ENCODE measurements at regions not wholly inside any gene's neighbourhood (a gene's known extent, or its start where the extent isn't known, plus 50 kb on each side); places are given as distances from the start of the nearest gene placed in this dataset.

GRCh38 chr15:91468871-91469580 lies 369.0 kb downstream of the SV2B start:
- ATAC-seq (no peak), DNase-seq (no peak)
- intact Hi-C loops (cut with DNase I): no loop called here

- peak in 1 of 2 donors; percentile 47 for ATAC-seq
- DNase-seq: no peak
- intact Hi-C loops (cut with DNase I): no loop called here
Observed at GRCh38 chr15:91469632-91470567, 369.8 kb downstream of the SV2B start.

- intact Hi-C loops (cut with DNase I): no loop called here
- ATAC-seq: no peak
- no peak for DNase-seq
Observed at GRCh38 chr15:91471468-91471867, 371.4 kb downstream of the SV2B start.

- DNase-seq: no peak
- no peak for ATAC-seq
- intact Hi-C loops (cut with DNase I): no loop called here
Observed at GRCh38 chr15:91472316-91472756, 372.3 kb downstream of the SV2B start.

DNA sequence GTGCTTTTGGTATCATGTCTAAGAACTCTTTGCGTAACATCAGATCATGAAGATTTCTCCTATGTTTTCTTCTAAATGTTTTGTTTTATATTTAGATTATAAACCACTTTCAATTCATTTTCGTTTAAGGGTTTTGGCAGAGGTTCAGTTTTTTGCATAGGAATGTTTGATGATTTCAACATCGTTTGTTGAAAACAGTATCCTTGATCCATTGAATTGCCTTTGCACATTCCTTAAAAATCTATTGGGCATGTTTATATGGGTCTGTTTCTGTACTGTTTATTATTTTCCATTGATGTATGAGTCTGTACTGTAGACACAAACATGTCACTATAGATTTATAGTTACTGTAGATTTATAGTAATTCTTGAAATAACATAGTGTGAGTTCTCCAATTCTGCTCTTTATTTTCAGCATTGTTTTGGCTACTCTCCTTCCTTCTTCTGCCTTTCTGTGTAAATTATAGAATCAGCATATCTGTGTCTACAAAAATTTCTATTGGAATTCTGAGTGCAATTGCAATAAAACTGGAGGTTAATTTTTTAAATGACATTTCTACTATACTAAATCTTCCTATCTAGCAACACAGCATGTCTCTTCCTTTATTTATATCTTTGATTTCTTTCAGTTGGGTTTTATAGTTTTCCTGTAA lies 374.0 kb downstream of the SV2B start:
- intact Hi-C loops (cut with DNase I): no loop called here
- DNase-seq (no peak), ATAC-seq (no peak)

DNA sequence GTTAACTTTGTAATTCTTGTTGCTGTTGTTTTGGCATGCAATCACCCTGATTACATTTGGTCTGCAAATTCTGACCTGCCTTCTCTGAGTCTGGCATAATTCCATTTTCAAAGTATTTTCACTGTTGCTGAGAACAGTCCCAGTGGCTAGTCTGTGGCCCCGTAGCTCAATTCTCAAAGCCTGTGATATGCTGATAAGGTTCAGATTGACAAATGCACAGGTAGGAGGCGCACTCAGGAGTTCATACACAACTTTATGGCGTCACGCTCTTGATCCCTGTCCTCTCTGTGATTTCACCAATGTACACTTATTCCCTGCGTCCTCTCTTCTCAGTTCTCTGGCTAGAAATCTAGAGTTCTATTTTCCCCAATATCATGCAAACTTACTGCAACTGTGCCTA lies 376.6 kb upstream of the SLCO3A1 start:
- intact Hi-C loops (cut with DNase I): no loop called here
- no peak for ATAC-seq
- DNase-seq: no peak

- intact Hi-C loops (cut with DNase I): no loop called here
- DNase-seq (no peak), ATAC-seq (no peak)
Observed at GRCh38 chr15:91478717-91479191, 374.8 kb upstream of the SLCO3A1 start.

DNA sequence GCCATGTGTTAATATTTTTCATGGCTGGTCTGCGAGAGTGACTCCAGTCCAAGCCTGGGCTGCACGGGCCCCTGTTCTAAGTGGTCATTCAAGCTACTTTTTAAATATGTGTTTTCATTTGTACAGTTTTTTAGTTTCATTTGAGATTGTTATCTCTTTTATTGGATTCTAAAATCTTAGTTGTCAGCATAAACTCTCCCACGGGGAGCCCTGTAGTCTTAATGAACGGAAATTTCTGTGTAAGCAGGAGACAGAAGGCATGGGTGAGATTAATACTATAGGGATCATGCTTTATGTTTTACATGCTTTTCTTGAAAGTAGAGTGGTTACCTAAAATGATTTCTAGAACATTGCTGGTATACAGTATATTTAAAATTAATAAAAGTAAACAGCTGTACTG lies 373.1 kb upstream of the SLCO3A1 start:
- intact Hi-C loops (cut with DNase I): no loop called here
- no peak for ATAC-seq
- DNase-seq: no peak

GRCh38 chr15:91482799-91483198 lies 370.7 kb upstream of the SLCO3A1 start:
- intact Hi-C loops (cut with DNase I): no loop called here
- DNase-seq: no peak
- no peak for ATAC-seq

- DNase-seq (no peak), ATAC-seq (no peak)
- intact Hi-C loops (cut with DNase I): loop anchor here in 1 of 2 donors (2.0 kb wide), 1 partner anchor 63 kb away; no protein-coding TSS in a partner anchor
Observed at GRCh38 chr15:91484141-91484540, 369.4 kb upstream of the SLCO3A1 start.

DNA sequence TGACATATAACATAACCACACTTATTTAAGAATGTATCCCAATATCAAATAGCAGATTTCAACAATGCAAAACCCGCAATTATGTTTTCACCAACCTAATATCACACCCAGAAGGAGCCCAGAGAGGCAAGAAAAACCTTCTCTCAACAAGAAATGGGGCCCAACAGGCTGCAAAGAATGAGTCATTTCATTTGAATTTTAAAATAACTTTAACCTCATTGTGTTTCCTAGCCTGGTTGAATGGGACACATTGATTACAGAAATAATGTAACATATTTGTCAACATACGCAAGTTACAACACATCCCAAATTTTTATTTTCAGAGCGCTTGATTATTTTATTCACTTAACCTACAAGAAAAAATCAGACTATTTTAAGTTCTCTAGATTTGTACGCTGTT lies 365.1 kb upstream of the SLCO3A1 start:
- ATAC-seq: no peak
- no peak for DNase-seq
- intact Hi-C loops (cut with DNase I): no loop called here

DNA sequence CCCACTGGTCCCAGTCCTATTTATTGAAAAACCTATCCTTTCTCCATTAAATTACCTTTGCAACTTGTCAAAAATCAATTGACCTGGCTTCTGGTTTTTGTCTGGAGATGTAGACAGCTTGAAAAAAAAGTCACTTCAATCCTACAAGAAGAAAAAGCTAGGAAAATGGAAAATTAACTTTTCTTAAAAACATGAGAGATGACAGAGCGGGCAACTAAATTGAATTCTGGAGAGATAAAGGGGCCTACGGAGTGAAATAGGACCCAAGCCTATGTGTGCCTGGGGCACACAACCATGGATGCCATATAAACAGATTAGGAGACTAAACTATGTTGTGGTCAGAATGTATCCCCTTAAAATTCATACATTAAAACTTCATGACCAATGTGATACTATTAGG lies 363.3 kb upstream of the SLCO3A1 start:
- ATAC-seq (no peak), DNase-seq (no peak)
- intact Hi-C loops (cut with DNase I): no loop called here

DNA sequence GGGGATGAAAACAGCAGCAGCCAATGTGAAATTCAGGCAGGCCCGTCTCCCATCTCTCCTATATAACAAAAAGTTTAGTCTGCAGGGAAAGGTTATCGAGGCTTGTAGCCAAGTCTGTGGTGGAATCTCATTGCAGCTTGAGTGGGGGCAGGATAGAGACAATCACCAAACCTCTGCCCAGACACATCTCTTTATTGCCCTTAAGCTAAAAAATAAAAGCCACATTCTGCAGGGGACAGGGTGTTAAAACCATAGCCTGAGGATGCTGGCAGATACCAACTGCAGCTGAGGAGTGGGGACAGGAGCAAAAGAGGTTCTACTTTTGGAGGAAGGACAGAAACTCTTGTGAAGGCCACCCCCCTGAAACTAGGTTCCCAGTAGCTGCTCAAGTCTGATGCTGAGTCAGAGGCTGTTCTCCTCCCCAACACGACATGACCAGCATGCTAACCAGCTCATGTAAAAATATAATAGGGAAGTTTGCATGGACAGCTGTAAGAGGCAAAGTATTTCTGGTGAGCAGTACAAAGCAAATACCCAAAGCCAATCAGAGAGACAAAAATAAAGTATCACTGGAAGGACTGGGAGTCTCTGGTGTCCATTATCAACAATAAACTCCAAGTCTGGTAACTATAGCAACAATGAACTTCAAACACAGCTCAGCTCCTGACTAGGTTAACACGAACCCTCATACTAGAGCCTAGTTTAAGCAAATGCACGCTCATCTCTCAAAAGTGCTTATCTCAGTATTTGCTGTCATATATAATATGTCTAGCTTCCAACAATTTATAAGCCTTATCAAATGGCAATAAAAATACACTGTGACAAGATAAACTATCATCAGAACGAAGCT lies 362.2 kb upstream of the SLCO3A1 start:
- intact Hi-C loops (cut with DNase I): no loop called here
- DNase-seq (no peak), ATAC-seq (no peak)

DNA sequence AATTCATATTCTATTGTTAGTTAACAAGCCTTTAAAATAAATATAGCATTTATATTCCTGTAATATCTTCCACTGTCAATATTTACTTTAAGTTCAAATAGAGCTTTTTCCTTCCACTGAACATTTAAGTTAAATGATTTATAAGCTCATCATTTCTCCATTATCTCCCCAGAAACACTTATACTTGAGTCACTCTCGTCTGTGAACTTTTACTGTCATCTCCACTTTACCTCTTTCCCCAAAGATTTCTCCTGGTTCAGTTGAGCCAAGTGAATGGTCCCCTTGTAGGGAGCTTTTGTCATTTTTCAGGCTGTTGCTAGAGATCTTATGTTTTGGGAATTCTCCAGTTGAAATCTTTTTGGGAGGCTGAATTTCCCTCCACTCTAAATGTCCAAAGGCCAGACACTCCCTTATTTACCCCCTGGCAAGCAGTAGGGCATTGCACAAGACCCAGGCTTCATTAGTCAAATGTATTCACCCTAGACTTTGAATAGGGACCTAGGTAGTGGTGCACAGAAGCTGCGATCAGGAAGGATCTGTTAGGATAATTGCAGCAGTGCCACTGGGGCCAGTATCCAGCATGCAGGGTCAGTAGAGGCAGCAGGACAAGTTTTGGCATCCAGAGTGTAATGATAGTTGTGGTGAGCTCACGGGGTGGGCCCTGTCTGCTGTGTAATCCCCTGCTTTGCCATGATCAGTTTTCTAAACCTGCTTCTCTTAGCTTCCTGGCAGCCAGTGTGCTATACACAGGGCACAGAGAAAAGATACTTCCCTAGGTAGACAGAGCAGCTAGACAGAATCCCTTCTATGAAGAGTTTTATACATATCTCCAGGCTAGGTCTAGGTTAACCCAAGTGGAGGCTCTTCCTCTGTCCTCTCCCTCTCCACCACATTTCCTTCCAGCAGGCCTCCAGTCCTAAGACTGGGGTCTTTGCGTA lies 356.5 kb upstream of the SLCO3A1 start:
- no peak for ATAC-seq
- intact Hi-C loops (cut with DNase I): no loop called here
- DNase-seq: no peak

GRCh38 chr15:91498046-91498748 lies 355.3 kb upstream of the SLCO3A1 start:
- DNase-seq (no peak), ATAC-seq (no peak)
- intact Hi-C loops (cut with DNase I): no loop called here

GRCh38 chr15:91498749-91499062 lies 354.8 kb upstream of the SLCO3A1 start:
- ATAC-seq (no peak), DNase-seq (no peak)
- intact Hi-C loops (cut with DNase I): no loop called here

DNA sequence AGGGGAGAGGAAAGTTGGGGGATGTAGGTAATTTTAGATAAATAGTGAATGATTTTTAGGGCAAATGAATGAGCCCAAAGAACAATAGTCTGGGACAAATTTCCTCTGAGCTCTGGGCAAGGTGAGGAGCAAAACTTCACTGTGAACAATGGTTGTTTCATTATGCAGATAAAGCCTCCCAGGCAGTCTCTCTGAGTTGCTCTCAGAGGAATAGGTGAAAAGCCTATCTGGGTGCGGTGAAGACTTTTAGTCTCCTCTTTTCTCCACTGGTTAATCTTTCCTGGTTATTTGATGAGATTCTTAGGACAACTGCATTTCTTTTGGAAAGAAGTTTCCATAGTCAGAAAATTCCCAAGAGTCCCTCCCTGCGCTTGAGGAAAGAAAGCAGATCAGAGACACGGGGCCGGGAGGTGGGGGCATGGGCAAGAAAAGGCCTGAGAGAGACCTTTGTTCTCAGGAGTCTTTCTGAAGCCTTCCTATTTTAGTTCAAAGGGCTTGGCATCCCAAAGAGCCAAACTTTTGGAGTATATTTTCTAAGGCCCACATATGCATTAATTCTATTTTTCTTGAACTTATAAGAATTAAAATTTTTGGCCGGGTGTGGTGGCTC lies 353.6 kb upstream of the SLCO3A1 start:
- ATAC-seq: no peak
- no peak for DNase-seq
- intact Hi-C loops (cut with DNase I): no loop called here

Measured in left cardiac atrium (tissue), 4 donors.